SK-N-SH (cell line): ENCODE measurements at regions not wholly inside any gene's neighbourhood (a gene's known extent, or its start where the extent isn't known, plus 50 kb on each side); places are given as distances from the start of the nearest gene placed in this dataset.

Experiments used
- CTCF ChIA-PET: fragments of 300-600, 350-600 bp; formaldehyde crosslinking; extraction: SDS; loops from one replicate; lab custom pipeline; 2021; lab: Yijun Ruan, JAX
- POLR2A ChIA-PET: fragments of 350-600 bp; sonication (Branson Sonifier 250); formaldehyde crosslinking; extraction: SDS; loops from one replicate; lab custom pipeline; 2020; ENCODE audit warnings: antibody characterized with exemption, inconsistent platforms; lab: Yijun Ruan, JAX
- DNase-seq: peaks from one replicate; pipeline ENCODE4 v3.0.0; 2012
- H2AFZ ChIP-seq: fragments of 200-600 bp; sonication (generic); 2 replicates; pipeline ENCODE4 v1.8.1; 2016; ENCODE audit warnings: antibody characterized with exemption, mild to moderate bottlenecking, low read depth
- H3F3A ChIP-seq: fragments of 200-600 bp; sonication (generic); replicated peaks from 2 replicates; pipeline ENCODE3; 2016; ENCODE audit warnings: antibody characterized with exemption, mild to moderate bottlenecking; ENCODE audit not compliant: insufficient read depth
- H3K27ac ChIP-seq, 2 experiments: fragments of 200-500 bp in 1 of 2; fragments of 200-600 bp in 1 of 2; sonication (Bioruptor generic) in 1 of 2; sonication (generic), shearing (Covaris generic) in 1 of 2; 2 replicates each; pipeline versions ENCODE4 v1.5.1 to v1.6.1; 2014 to 2016; ENCODE audit warnings: low read depth in 2 of 2, inconsistent platforms in 1 of 2, low read length in 1 of 2, mild to moderate bottlenecking in 1 of 2, mixed read lengths in 1 of 2
- H3K27me3 ChIP-seq: fragments of 200-600 bp; sonication (generic), shearing (Covaris generic); 2 replicates; pipeline ENCODE4 v1.6.1; 2016; ENCODE audit warnings: mixed run types; ENCODE audit not compliant: insufficient read depth
- H3K36me3 ChIP-seq, 2 experiments: fragments of 200-500 bp in 1 of 2; fragments of 200-600 bp in 1 of 2; sonication (Bioruptor generic) in 1 of 2; sonication (generic) in 1 of 2; replicated peaks in 1 of 2; 2 replicates each; pipeline versions ENCODE3 to v1.5.1; 2014 to 2016; ENCODE audit warnings: low read length in 1 of 2, mild to moderate bottlenecking in 1 of 2; ENCODE audit not compliant: insufficient read depth in 2 of 2, control insufficient read depth in 1 of 2
- H3K4me1 ChIP-seq, 2 experiments: fragments of 200-500 bp in 1 of 2; fragments of 200-600 bp in 1 of 2; sonication (Bioruptor generic) in 1 of 2; sonication (generic), shearing (Covaris generic) in 1 of 2; 2 replicates each; pipeline versions ENCODE4 v1.5.1 to v1.6.1; 2014 to 2016; ENCODE audit warnings: low read depth in 1 of 2, low read length in 1 of 2, mixed run types in 1 of 2; ENCODE audit not compliant: insufficient read depth in 2 of 2, control insufficient read depth in 1 of 2
- H3K4me2 ChIP-seq: fragments of 200-600 bp; sonication (generic), shearing (Covaris generic); 2 replicates; pipeline ENCODE4 v1.6.1; 2017; ENCODE audit warnings: mixed run types
- H3K4me3 ChIP-seq, 2 experiments: fragments of 200-500 bp in 1 of 2; fragments of 200-600 bp in 1 of 2; sonication (Bioruptor generic) in 1 of 2; sonication (generic), shearing (Covaris generic) in 1 of 2; 2 replicates each; pipeline versions ENCODE4 v1.5.1 to v1.8.1; 2014 to 2016; ENCODE audit warnings: low read depth in 2 of 2, inconsistent platforms in 1 of 2, low read length in 1 of 2, mild to moderate bottlenecking in 1 of 2, mixed read lengths in 1 of 2, moderate library complexity in 1 of 2
- H3K79me2 ChIP-seq: fragments of 200-600 bp; sonication (generic); 2 replicates; pipeline ENCODE4 v1.8.1; 2017; ENCODE audit warnings: mild to moderate bottlenecking; ENCODE audit not compliant: insufficient read depth
- H3K9ac ChIP-seq: fragments of 200-600 bp; sonication (generic); 2 replicates; pipeline ENCODE4 v1.6.1; 2017; ENCODE audit warnings: mixed run types
- H3K9me2 ChIP-seq: fragments of 200-600 bp; sonication (generic); 2 replicates; pipeline ENCODE4 v1.6.1; 2017; ENCODE audit warnings: mixed run types
- H3K9me3 ChIP-seq: fragments of 200-600 bp; sonication (generic); 2 replicates; pipeline ENCODE4 v1.6.1; 2017; ENCODE audit warnings: mixed run types, mild to moderate bottlenecking, moderate library complexity
- H4K20me1 ChIP-seq: fragments of 200-600 bp; sonication (generic); 2 replicates; pipeline ENCODE4 v1.6.1; 2017; ENCODE audit warnings: mild to moderate bottlenecking, mixed run types; ENCODE audit not compliant: insufficient read depth
- CTCF ChIP-seq: fragments of 200-600 bp; sonication (generic); IDR thresholded peaks from 2 replicates; pipeline ENCODE4 v1.6.1; 2017; ENCODE audit warnings: antibody characterized with exemption, mild to moderate bottlenecking, moderate library complexity
- EP300 ChIP-seq, 2 experiments: IDR thresholded peaks; 2 replicates each; pipeline versions ENCODE4 v1.4.0 to v1.6.1; 2012; ENCODE audit warnings: borderline replicate concordance in 1 of 2, low read depth in 1 of 2, low read length in 1 of 2
- EZH2phosphoT487 ChIP-seq: fragments of 200-600 bp; sonication (generic); IDR thresholded peaks from 2 replicates; pipeline ENCODE4 v1.6.1; 2017; ENCODE audit warnings: low read depth, mixed run types, mild to moderate bottlenecking, antibody characterized with exemption, moderate library complexity, borderline replicate concordance
- FOSL2 ChIP-seq: IDR thresholded peaks from 2 replicates; pipeline ENCODE4 v1.4.0; 2012; ENCODE audit warnings: low read depth, mild to moderate bottlenecking, moderate library complexity, borderline replicate concordance
- FOXJ3 ChIP-seq: sonication (generic); formaldehyde crosslinking; IDR thresholded peaks from 2 replicates; pipeline ENCODE4 v1.5.1; 2020; ENCODE audit warnings: mild to moderate bottlenecking, missing genetic modification reagents
- MEF2A ChIP-seq: IDR thresholded peaks from 2 replicates; pipeline ENCODE4 v1.4.0; 2012; ENCODE audit warnings: low read depth, borderline replicate concordance
- PBX3 ChIP-seq: IDR thresholded peaks from 2 replicates; pipeline ENCODE4; 2012
- POLR2AphosphoS5 ChIP-seq: IDR thresholded peaks from 2 replicates; pipeline ENCODE4 v1.6.1; 2012; ENCODE audit warnings: low read depth, low read length
- RAD21 ChIP-seq: IDR thresholded peaks from 2 replicates; pipeline ENCODE4 v1.6.1; 2012; ENCODE audit warnings: mild to moderate bottlenecking, low read length
- RCOR1 ChIP-seq: fragments of 150-350 bp; IDR thresholded peaks from 2 replicates; pipeline ENCODE4 v1.6.1; 2017; ENCODE audit warnings: antibody characterized with exemption, low read length
- REST ChIP-seq: IDR thresholded peaks from 2 replicates; pipeline ENCODE4 v1.6.1; 2012; ENCODE audit warnings: mild to moderate bottlenecking, low read depth, low read length, moderate library complexity
- RFX5 ChIP-seq: IDR thresholded peaks from 2 replicates; pipeline ENCODE4 v1.6.1; 2012; ENCODE audit warnings: mild to moderate bottlenecking, improper control_type of control experiment, low read length
- SIN3A ChIP-seq: IDR thresholded peaks from 2 replicates; pipeline ENCODE4 v1.6.1; 2012; ENCODE audit warnings: low read depth, mild to moderate bottlenecking, low read length, moderate library complexity, borderline replicate concordance
- SMC3 ChIP-seq: IDR thresholded peaks from 2 replicates; pipeline ENCODE4 v1.6.1; 2012; ENCODE audit warnings: low read depth, low read length, improper control_type of control experiment
- TEAD4 ChIP-seq: IDR thresholded peaks from 2 replicates; pipeline ENCODE4 v1.4.0; 2012; ENCODE audit warnings: mild to moderate bottlenecking, borderline replicate concordance; ENCODE audit not compliant: insufficient read depth
- USF2 ChIP-seq: fragments of 150-350 bp; IDR thresholded peaks from 2 replicates; pipeline ENCODE4 v1.6.1; 2017; ENCODE audit warnings: antibody characterized with exemption, low read length, low read depth, borderline replicate concordance
- YY1 ChIP-seq: IDR thresholded peaks from 2 replicates; pipeline ENCODE4 v1.4.0; 2012; ENCODE audit warnings: low read depth, mild to moderate bottlenecking
- WGBS: methylation state at CpG from one replicate; pipeline ENCODE4 v1.1.6; 2017; ENCODE audit warnings: low lambda C conversion rate; 5-methylcytosine and 5-hydroxymethylcytosine counted together

GRCh38 chr13:80924596-80924995 lies 583.7 kb upstream of the SPRY2 start (continued):
- TF ChIP-seq USF2 (no peak), EP300 (IDR thresholded peaks at IDR 0.05; ENCODE audit: borderline replicate concordance in 1 of 2, low read depth in 1 of 2, low read length in 1 of 2) (no peak; a peak in 1 of 4 replicates), SMC3 (no peak), FOXJ3 (CRISPR knock-in tag) (no peak), YY1 (no peak), FOSL2 (peak; percentile 56; the same call in 1 of the 2 replicates), REST (no peak), PBX3 (0 out of 2 replicates have a peak, but pooled peaks have one; percentile 7), POLR2AphosphoS5 (no peak), SIN3A (no peak), RCOR1 (no peak), MEF2A (no peak), RFX5 (no peak), EZH2phosphoT487 (no peak), RAD21 (no peak)

GRCh38 chr13:80923907-80924306 lies 583.0 kb upstream of the SPRY2 start:
- 92% methylated on average over 3 of the region's 3 CpGs for WGBS
- no peaks in the 10 kb centered on the region; a peak in 2 of 4 replicates for H3K4me1 ChIP-seq
- peaks cover 5% of the 10 kb centered on the region for H3F3A ChIP-seq
- no peak overlapping the region; the same call in 1 of the 2 replicates for H3K4me2 ChIP-seq
- ChIA-PET CTCF (interaction anchor here (0.9 to 2.6 kb wide), 3 partner anchors 24 to 581 kb away, joined by 3 to 14 read pairs (median 5); no protein-coding TSS in a partner anchor), POLR2A (no interaction called here)
- H3K79me2 ChIP-seq, result no peaks in the 10 kb centered on the region
- H3K27me3 ChIP-seq, result no peaks in the 10 kb centered on the region
- H3K9ac ChIP-seq, result no peak overlapping the region
- no peaks in the 10 kb centered on the region for H3K36me3 ChIP-seq
- H3K9me2 ChIP-seq, result peaks cover 2% of the 10 kb centered on the region; the same call in 1 of the 2 replicates
- no peak overlapping the region for H2AFZ ChIP-seq
- H3K4me3 ChIP-seq, result no peak overlapping the region
- DNase-seq, result peak; percentile 3
- H3K9me3 ChIP-seq, result no peaks in the 10 kb centered on the region
- H4K20me1 ChIP-seq, result no peaks in the 10 kb centered on the region
- H3K27ac ChIP-seq, result peak overlapping the region in 1 of 2 experiments; percentile 76; a peak in 1 of 4 replicates
- TF ChIP-seq RAD21, result peak; percentile 60
- no peak for TF ChIP-seq RCOR1
- peak; percentile 14 for TF ChIP-seq CTCF
- no peak for TF ChIP-seq TEAD4
- TF ChIP-seq SMC3, result 0 out of 2 replicates have a peak, but pooled peaks have one; percentile 14
